DMS79 (cell line): ENCODE measurements at regions not wholly inside any gene's neighbourhood (a gene's known extent, or its start where the extent isn't known, plus 50 kb on each side); places are given as distances from the start of the nearest gene placed in this dataset.
"Not testable (repeated sequence)": the region's sequence is repeated elsewhere in the genome, so short reads cannot be mapped to it uniquely, and the experiment has no call there.

ENCODE experiments used
- DNase-seq: peaks from one replicate; lab custom pipeline; 2025; lab: John Stamatoyannopoulos, UW

GRCh38 chr9:82722561-82722960 lies 340.4 kb downstream of the RASEF start:
- DNase-seq = no peak

GRCh38 chr9:82726424-82727276 lies 336.3 kb downstream of the RASEF start:
- no peak for DNase-seq

GRCh38 chr9:82729141-82729540 lies 333.8 kb downstream of the RASEF start:
- DNase-seq = no peak

- DNase-seq = no peak
Measured at GRCh38 chr9:82729991-82730589, 332.9 kb downstream of the RASEF start.

- no peak for DNase-seq
Measured at GRCh38 chr9:82732928-82733327, 330.0 kb downstream of the RASEF start.

GRCh38 chr9:82736126-82736525 lies 326.8 kb downstream of the RASEF start:
- no peak for DNase-seq

GRCh38 chr9:82736701-82737100 lies 326.2 kb downstream of the RASEF start:
- no peak for DNase-seq

GRCh38 chr9:82745919-82746318 lies 317.0 kb downstream of the RASEF start:
- DNase-seq = no peak

- DNase-seq = no peak
Measured at GRCh38 chr9:82750411-82750913, 312.5 kb downstream of the RASEF start.

GRCh38 chr9:82757924-82758323 lies 305.0 kb downstream of the RASEF start:
- DNase-seq = no peak

- DNase-seq = no peak
Measured at GRCh38 chr9:82761027-82761426, 301.9 kb downstream of the RASEF start.

GRCh38 chr9:82761956-82762355 lies 301.0 kb downstream of the RASEF start:
- DNase-seq = no peak

GRCh38 chr9:82763656-82764055 lies 299.3 kb downstream of the RASEF start:
- DNase-seq = no peak

- no peak for DNase-seq
Measured at GRCh38 chr9:82764061-82764668, 298.8 kb downstream of the RASEF start.

- DNase-seq = not testable (repeated sequence)
Measured at GRCh38 chr9:82774707-82775231, 288.2 kb downstream of the RASEF start.

GRCh38 chr9:82776508-82776907 lies 286.4 kb downstream of the RASEF start:
- DNase-seq = no peak

- DNase-seq = no peak
Measured at GRCh38 chr9:82777366-82777765, 285.6 kb downstream of the RASEF start.

- not testable (repeated sequence) for DNase-seq
Measured at GRCh38 chr9:82778923-82779322, 284.0 kb downstream of the RASEF start.

- no peak for DNase-seq
Measured at GRCh38 chr9:82780017-82780416, 282.9 kb downstream of the RASEF start.

- no peak for DNase-seq
Measured at GRCh38 chr9:82781921-82782392, 281.0 kb downstream of the RASEF start.

- no peak for DNase-seq
Measured at GRCh38 chr9:82783045-82783444, 279.9 kb downstream of the RASEF start.

- DNase-seq = no peak
Measured at GRCh38 chr9:82784589-82784988, 278.4 kb downstream of the RASEF start.
